GM21825 (cell line): ENCODE measurements at regions not wholly inside any gene's neighbourhood (a gene's known extent, or its start where the extent isn't known, plus 50 kb on each side); places are given as distances from the start of the nearest gene placed in this dataset.

ENCODE experiments used
- ATAC-seq: cut with Tn5 transposase; IDR thresholded peaks from one replicate; pipeline ENCODE4 v1.9.1; 2021; ENCODE audit warnings: mild to moderate bottlenecking, moderate library complexity; ENCODE audit not compliant: unreplicated experiment

DNA sequence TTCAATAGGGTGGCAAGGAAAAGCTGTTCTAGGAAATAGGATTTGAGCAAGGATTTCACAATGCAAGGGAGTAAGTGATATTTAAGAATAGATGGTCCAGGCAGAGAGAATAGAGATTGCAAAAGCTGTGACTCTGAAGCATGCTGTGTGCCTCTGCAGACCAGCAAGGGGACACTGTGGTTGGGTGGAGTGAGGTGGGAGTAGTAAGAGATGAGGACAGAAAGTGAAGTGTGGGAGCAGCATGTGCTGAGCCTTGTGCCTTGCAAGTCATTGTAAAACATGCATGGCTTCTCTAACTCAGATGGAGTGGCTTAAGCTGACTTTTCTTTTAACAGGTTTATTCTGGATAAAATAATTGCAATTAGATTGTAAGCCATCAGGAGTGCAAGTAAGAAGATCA lies 442.4 kb downstream of the CCSER2 start:
- ATAC-seq = no peak

DNA sequence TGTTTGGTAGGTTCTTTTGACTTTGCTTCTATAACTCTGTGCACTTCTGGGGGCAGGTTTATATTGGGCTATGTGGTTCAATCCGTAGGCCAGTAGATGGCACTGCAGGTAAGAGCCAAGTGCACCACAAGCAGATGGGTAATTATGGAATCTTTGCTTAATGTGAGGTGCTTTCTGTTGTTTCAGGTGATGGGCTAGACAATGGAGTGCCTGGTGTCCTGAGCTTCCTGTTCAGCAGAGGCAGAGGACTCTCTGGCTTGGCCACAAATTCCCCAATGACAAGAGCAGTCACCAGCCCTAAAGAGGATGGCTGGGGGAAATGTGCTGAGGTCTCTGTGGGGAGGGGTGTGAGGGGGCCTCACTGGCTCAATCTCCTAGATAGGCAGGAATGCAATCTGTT lies 455.0 kb downstream of the CCSER2 start:
- no peak for ATAC-seq

DNA sequence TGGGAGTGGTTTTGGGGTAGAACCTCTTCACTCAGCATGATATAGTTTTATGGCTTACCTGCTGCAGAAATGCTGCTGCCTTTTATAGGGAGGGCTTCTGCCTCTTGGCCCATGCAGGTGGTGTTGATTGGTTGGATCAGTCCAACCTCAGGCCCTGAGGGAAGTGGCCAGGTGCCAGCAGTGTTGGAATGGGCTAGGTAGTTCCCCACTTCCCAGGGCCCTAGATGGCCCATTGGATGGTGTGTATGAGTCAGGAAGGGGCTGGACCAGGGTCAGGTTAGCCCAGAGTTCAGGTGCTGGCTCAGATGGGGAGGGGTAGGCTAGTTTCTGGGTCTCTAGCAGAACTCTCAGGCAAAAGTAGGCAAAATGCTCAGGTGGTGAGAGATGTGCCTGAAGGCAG lies 455.5 kb downstream of the CCSER2 start:
- ATAC-seq = no peak

DNA sequence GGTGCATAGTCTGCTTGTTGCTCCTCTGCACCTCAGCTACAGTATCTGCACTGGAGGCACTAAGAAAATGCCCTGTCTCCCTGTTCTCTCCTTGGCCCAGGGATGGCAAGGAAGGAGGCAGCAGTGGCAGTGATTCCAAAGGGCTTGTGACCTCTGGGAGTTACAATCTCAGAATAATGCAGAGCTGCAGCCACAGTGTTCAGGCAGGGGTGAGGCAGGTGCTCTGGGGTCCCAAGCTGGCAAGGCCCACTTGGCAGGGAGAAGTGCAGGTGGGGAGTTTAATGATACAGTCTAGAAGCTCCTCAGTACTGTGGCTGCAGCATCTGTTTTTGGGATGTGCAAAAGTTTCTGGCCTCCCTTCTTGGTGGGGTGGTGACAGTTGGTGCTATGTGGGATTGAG lies 456.4 kb downstream of the CCSER2 start:
- no peak for ATAC-seq

DNA sequence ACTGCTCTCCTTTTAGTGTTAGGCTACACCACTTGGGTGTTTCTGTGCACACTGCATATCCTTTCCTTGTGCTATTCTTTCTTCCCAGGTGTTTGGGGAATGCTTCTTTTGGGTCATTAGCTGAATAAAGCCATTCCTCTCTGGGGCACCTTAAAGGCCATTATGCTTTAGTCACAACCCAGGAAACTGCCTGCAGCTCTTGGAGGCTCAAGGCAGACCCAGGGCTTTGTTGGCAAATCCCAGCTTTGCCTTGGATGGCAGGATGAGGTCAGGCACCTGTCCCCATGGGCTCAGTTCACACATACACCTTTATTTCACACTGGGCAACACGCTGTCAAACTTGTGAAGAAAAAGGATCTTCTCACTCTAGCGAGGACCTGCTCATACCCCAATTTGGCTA lies 460.6 kb downstream of the CCSER2 start:
- ATAC-seq = no peak

DNA sequence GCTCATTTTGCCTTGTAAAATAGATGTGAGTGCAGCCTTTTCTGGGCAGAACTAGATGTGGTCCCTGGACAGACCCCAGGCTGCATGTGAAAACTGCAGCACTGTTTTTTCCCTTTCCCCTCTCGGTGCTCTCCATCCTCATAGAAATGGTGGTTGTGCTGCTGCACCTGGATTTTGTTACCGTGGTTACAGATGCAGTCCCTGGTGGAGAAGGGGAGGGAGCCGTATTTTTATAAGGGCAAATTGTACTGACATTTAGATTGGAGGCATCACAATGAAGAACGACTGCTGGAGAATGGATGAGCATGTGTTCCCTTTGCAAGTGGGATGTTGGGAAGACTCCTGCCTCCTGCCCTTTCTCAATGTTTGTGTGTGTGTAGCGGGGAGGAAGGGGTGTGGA lies 469.9 kb downstream of the CCSER2 start:
- no peak for ATAC-seq

DNA sequence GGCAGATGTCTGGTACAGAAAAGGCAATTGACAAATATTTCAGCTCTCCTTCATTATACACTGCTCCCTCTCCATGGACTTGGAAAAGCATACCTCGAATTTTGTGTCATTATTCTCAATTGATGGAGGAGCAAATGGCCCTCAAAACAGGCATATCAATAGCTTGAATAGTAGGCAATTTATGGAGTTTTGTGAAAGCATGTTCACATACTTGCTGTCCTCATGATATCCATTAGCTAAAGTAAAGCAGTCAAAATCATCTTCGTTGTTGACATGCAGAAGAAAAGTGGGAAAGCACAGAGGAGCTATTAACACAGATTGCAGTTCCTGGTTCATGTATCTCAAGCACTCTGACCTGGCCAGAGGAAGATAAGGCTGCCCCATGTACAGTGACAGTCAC lies 472.8 kb downstream of the CCSER2 start:
- no peak for ATAC-seq

DNA sequence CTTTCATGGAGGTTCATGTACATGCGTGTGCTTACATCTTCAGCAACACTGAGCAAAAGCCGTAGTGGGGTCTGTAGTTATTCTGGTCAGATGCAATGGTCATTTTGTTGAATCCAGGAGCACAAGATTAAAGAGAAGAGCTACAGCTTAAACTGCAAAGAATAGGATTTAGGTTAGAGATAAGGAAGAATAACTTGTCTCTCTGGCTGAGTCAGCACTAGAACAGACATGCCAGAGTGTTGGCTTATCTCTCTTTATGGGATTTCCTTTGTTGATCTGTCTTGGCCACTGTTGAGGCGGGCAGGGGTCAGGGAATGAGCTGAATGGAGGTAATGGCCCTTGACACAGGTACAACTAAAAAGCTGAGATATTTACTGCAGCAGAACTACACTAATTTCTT lies 473.5 kb downstream of the CCSER2 start:
- ATAC-seq = no peak

DNA sequence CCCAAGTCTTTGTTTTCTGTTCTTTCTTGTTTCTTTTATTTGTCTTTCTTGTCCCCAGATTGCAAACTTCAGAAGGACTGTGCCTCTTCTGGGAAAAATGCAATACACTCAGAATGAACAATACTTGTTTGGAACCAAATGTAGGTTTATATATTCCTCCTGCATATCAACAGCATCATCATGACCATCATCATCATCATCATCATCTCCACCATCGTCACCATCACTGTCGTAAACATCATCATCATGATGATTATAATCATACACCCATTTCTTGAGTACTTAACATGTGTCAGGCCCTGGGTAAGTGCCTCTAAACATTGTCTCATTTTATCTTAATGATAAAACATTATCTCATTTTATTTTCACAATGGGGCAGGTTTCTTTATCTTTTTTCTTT lies 476.8 kb downstream of the CCSER2 start:
- no peak for ATAC-seq

DNA sequence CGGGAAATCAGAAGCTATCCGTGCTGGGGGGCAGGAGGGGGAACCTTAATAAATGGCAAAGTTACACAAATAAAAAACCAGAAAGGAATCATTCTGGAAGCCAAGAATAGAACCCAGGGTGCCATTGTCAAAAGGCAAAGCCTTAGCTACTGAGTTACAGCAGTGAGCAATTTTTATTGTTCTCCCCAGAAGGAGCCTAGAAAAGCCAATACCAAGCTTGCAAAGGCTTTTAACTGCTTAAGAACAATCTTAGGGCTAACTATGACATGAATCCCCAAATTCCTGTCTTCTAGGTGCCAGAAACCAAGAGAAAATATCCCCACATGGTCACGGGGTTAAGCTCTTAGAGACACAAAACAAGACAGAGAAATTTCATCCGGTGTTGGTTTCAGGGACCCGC lies 482.7 kb downstream of the CCSER2 start:
- no peak for ATAC-seq

DNA sequence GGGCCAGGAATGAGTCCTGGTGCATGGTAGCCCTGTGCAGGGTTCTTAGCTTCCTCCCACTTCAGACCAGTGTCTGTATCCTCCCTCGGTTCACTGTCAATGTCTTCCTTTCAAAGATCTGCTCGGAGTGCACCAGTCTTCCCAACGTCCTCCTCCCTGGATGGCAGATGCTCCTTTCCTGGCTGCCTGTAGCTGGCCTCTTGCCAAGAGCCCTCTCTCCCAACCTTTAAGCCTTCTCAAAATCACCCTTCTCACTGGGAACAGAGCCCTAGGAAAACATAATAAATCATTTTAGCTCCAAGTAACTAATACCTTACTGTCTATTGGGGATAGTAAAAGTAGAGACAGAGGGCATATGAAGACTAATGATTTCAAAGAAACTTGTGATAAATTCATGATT lies 490.6 kb downstream of the CCSER2 start:
- ATAC-seq = no peak

DNA sequence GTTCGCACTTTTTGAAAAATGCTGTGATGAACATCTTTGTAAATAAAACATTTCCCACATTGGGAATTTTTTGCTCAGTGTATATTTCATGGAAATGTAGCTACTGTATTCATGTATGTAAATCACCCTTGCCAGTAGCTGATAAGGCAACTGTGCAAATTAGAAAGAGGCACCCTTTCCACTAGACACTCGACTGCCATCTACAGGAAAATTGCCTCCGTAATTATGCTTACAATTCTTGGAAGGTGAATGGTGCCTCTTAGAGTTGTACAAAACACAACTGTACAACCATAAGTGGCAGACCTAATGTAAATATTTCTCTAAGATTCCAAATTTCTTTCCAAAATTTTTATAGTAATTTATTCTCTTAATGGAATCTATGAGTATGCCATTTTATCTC lies 491.7 kb downstream of the CCSER2 start:
- ATAC-seq = no peak

DNA sequence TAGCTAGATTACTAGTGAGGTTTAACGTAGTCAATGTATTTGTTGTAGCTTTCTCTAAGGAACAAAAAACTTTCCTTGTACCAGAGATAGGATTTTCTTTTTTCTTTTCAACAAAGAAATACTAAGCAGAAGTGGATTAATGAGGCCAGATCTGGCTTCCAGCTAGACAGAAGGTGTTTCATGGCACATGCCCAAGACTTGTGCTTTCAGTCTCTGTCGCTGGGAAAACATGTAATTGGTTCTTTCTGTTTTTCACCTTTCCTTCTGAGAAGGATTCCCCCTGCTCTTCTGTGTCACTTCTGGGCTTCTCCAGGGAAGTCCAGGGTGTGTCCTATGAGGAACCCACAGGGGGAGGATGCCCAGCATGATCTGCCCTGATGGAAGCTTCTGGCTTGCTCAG lies 492.2 kb downstream of the CCSER2 start:
- no peak for ATAC-seq

DNA sequence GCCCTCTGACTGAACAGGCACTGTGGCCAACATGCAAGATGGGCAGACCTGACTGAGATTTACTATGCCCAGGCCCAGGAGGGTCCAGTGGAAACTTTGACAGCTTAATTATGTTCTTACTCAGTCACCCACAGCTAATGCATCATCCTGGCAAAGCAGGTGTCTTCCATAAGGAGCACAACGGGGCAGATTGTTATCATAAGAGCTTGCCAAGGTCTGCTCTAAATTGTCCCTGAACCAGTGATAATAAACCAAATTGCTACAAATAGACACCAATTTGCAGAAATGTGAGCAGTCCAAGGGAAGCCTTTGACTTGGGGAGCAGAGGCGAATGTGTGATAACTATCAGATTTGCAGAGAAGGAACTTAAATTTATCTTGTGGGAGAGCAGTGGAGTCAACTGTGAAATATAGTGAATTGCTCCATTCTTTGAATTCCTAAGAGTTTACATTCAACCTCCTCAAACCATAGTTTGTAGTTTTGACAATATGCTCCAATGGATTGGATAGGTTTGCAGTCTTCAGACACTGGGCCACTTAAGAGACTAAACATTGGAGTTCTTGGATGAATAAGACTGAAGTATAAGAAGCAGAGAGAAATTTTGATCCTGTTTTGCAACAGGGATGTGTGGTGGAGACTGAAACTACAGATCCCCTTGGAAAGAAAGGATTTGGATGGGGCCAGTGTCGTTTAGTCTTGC lies 494.7 kb downstream of the CCSER2 start:
- no peak for ATAC-seq

DNA sequence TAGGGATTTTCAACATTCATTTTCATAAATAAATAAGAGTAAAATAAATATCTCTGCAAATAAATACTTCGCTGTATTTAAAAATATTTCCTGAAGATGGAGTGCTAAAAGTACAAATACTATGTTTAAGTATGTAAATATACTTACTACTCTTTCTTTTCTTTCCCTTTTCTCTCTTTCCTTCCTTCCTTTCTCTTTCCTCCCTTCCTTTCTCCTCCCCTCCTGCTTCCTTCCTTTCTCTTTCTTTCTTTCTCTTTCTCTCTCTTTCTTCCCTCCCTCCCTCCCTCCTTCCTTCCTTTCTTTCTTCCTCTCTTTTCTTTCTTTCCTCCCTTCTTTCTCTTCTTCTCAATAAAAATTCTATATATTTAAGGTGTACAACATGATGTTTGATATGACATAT lies 496.1 kb downstream of the CCSER2 start:
- no peak for ATAC-seq

DNA sequence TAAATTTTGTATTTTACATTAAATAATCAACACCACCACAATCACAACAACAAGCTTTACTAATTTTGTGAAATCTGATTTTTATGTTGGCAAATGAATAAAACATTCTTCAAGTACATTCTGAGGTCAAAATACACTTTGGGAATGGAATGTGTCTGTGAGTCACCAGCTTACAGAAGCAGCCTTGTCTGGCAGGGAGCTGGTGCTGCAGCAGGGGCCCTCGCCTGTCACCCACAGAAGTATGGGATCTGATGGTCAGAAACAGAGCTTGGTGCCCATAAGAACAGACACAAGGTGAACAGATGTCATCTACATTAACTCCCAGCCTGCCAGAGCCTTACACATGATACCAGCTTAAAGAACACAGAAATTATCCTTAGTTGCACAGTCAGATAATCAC lies 496.9 kb downstream of the CCSER2 start:
- no peak for ATAC-seq

DNA sequence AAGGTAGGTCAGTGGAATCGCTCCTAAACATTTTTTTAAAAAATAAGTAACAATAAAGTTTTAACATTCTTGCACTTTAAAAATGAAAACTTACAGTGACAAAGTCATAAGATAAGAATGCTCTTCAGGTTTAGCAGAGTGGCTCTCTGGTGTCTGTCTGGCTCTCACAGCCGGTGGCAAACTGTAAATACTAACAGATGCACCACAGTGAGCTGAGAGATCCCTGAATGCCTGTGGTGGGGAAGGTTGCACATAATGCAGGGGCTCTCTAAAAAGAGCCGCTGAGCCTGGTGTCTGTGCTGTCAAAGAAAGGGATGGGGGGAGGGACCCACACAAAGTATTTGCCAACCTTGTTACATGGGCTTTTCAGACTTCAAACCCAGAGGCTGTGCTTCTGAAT lies 498.3 kb downstream of the CCSER2 start:
- no peak for ATAC-seq

DNA sequence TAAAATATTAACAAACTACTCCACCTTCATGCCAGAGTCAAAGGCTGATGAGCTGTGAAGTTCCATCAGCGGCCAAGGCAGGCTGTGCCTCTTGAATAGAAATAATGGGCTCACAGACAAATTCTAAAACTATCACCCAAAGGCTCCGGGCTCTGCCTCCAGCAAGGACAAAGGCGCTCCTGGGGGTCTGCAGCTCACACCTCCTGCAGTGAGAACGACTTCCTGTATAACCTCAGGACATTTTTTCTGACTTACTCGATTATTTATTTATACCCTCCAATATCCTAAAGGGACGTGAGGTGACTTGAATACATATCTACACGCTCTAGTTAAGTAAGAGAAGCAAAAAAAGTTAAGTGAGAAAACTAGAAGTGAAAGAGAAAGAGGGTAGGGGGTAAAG lies 500.7 kb downstream of the CCSER2 start:
- ATAC-seq = no peak

DNA sequence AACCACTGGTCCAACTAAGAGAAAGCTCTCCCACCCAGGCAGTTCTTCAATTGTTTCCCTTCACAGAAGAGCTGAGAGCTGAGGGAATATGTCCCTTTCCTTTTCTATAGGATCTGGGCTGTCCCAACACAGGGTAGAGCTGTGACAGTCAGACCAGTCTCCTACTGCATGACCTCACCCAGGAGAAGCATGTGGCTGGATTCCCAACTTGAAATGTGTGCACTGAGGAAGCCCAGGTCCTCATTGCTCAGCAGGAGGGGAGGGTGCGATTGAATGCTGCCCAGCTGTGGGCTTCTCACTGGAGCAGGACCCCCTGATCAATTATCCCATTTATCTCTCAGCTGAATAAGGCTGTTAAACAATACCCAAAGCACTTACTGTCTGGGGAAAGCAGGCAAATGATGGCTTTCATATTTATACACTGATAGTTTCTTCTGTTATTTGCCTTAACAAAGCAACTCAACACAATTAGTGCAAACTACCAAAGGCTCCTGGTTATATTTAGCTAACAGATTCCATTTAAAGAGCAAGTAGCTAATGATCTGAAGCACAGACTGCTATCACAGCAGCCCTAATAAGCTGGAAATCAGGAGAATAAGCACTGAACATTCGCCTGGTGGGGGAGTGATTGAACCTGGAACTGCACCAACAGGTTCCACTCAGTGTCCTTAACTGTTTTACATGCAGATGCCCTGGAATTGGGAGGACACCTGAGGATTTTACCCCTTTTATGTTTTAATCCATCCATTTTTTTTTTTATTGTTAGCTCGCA lies 508.8 kb downstream of the CCSER2 start:
- ATAC-seq = no peak

DNA sequence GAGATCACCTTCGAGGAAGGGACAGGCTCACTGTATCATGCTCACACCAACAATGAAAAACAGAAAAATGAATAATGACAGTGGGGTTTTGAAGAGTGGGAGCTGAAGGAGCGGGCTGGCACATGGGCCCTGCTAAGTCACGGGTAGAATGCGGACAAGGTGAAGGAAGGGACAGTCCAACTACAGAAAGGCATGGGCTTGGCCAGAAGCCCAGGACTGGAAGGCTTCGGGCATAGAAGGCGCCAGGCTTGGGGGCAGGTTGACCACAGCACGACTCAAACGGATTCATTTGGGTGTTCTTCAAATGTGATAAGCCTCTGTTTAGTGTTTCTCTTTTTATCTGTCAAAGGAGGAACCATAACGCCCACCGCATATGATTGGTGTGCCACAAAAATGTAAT lies 509.5 kb downstream of the CCSER2 start:
- ATAC-seq = no peak

DNA sequence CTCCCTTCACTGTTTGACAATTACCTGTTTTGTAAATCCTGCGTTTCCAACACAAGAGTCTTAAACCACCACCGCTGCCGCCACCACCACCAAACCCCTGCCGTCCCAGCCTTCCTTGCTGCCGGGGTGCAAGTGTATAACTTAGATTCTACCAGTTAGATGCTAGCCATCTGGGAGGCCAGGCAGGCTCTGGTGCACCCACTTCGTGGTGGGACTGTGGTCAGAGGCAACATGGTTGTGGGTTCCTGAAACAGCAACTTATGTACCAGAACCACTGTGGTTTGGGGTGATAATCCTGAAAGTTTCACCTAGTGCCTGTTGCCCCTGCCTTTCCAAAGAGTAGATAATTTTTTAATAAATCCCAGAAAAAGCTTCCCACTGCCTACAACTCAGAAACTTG lies 510.5 kb downstream of the CCSER2 start:
- no peak for ATAC-seq

DNA sequence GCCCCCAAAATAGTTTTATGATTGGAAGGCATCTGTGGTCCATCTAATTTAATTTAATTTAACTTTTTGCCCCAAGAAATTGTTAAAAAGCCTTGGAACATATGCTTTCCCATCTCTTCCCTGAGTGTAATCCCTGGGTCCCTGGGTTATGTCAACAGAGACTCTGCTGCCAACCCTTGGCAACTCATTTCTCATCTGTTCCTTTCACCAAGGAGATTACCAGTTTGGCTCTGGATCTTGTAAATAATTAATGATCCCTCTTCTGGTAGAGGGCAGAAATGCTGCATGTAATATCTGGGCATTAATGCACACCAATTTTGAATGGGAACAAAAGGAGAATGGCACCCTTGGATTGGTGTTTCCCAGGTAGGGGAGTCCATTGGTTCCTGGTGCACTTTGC lies 514.2 kb downstream of the CCSER2 start:
- ATAC-seq = no peak

DNA sequence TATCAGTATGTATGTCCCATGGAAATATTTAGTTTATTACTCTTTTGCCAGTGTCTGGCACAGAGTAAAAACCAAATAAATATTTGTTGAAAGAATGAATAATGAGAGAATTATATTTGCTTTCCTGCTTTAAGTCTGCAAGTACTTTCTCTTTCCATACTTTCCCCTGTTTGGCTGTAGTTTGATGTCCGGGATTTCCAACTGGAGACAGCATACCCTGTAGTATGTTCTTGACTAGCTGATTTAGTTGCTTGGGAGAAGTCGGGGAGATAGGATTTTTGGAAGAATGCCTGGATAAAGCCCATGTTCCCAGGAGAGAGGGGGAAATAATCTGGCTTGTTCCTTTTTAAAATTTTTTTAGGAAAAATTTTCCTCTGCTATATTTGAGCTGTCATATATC lies 516.1 kb downstream of the CCSER2 start:
- no peak for ATAC-seq
